HG03575 (cell line): ENCODE measurements at regions not wholly inside any gene's neighbourhood (a gene's known extent, or its start where the extent isn't known, plus 50 kb on each side); places are given as distances from the start of the nearest gene placed in this dataset.

ENCODE experiments used
- ATAC-seq: cut with Tn5 transposase; IDR thresholded peaks from one replicate; pipeline ENCODE4 v1.9.1; 2021; ENCODE audit not compliant: unreplicated experiment, insufficient number of reproducible peaks, low FRiP score; ENCODE audit errors: extremely low read depth

DNA sequence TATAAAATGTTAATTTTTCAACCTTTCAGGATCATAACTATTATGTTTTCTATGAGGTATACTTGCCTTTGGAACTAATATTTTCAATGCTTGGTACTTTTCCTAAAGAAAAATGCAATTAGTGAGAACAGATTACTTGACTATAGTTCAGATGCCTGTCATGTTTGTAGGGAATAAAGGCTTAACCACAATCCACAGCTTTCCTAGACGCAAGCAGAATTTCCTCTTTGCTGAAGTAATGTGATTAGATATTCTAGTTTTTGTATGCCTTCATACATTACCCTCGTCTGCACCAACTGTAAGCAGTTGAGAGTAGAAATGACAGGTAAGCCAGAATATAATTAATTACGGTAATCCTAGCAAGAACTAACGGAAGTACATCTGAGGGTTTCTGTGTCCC is 581.4 kb upstream of the MMS22L start:
- no peak for ATAC-seq

DNA sequence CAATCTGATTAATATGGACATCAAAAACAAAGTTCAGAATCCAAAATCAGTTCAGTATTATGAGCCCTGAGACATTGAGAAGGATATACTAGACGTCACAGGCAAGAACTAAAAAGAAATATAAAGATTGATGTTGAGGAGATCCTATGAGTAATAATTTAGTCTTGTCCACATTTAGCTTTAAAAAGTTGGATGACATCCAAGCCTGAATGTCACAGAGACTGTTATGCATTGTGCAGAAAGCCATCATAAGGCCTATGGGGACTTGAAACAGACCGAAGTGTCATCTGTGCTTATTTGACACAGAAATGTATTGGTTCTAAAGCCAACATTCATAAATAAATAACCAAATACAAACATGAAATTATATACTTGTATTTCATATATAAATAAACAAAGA is 581.8 kb upstream of the MMS22L start:
- ATAC-seq = no peak

DNA sequence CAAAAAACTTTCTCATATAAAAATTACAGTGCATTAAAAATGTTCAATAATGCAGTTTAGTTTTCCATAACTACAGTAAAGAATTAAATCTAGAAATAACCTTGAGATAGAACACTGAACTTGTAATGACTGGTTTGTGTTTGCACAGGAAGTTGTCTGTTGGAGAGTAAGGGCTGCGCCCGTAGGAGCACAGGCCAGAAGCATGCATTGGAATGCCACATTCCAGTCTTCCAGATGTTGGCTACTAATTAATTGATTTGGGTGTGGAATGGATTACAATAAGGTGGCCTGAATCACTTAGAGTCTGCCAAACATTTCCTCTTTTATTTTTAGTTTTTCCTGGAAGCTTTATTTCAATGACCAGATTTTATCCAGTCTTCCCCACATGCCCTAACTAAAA is 582.6 kb upstream of the MMS22L start:
- ATAC-seq = no peak

DNA sequence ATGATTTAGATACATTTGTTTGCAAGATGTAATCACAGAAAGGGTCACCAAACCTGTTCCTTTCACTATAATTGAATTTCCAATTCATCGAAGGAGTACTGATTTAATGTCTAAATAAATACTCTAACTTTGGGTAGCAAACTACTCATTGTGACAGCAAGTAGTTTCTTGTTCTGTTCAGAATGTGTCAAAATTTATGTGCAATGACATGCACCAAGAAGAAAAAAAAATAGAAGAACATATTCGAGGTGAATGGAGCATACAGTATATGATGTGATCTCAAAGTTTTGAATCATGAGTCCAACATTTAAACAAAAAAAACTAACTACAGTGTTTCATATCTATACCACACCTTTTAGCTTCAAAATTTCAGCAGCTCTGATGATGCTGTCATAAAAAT is 583.6 kb upstream of the MMS22L start:
- ATAC-seq = no peak

DNA sequence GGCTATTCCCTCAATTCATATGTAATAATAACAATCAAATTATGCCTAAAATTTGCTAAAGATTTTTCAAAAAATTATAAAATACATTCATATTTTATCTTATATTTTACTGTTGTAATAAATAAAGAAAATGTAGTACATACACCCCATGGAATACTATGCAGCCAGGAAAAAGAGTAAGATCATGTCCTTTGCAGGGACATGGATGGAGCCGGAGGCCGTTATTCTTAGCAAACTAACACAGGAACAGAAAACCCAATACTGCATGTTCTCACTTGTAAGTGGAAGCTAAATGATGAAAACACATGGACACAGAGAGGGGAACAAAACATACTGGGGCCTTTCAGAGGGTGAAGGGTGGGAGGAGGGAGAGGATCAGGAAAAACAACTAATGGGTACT is 584.2 kb upstream of the MMS22L start:
- ATAC-seq = no peak

DNA sequence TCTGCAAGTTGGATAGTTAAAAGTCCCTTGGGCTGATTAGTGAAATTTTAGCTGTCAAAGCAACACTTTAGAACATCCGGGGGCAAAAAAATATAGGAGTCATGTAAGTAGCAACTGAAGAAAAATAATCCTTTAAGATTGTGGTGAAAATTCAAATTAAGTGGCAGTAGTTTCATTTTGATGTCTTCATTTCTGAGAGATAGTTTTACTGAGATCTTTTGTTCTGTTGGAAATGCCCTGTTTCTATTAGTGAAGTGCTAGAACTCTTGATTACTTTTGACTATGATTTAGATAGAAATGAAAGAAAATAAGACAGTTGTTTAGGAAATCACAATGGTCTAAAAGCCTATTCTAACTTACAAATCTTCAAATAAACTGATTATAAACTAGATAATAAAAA is 587.3 kb upstream of the MMS22L start:
- ATAC-seq = no peak

DNA sequence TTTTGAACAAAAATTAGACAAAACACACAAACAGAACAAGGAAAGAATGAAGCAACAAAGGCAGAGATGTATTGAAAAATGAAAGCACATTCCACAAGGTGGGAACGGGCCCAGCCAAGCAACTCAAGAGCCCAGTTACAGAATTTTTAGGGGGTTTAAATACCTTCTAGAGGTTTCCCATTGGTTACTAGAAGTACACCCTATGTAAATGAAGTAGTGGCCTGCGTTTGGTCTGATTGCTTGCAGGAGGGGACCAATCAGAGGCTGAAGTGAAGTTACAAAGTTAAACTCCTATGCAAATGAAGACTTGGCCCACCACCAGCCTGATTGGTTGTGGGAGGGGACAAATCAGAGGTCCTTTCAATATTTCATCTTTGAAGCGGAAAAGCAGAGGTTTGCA is 593.7 kb upstream of the MMS22L start:
- ATAC-seq = no peak

DNA sequence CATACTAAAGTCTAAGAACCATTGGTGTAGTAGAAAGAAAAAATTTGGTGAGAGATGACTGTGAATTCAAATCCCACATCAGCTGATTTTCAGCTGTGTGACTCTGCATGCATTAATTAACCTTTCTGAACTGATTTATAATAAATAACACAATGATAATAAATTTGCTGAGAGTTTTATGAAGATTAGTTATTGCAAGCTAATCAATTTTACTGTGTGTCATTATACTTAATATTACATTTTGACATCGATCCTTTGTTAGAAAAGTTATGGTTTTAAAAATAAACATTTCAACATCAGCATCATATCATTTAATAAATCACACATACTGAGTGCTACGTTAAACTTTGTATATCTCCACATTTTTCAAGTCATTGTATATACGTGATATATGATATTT is 599.7 kb upstream of the MMS22L start:
- no peak for ATAC-seq

DNA sequence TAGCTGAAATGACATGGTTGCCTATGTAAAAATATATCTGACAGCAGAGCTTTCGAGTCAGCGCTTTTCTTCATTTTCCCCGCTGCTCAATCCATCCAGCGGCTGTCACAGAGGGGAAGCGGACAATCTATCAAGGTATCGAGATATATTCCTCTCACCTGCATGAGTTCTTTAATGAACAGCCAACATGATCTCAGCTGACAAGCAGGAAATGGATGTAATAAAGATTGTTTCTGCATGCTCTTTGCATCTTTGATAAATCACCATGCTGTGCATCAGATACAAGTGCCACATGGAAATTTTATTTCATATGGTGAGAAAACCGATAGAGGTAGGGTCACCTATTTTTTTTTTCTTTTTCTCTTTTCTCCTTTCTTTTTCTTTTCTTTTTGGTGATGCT is 602.3 kb upstream of the MMS22L start:
- no peak for ATAC-seq

DNA sequence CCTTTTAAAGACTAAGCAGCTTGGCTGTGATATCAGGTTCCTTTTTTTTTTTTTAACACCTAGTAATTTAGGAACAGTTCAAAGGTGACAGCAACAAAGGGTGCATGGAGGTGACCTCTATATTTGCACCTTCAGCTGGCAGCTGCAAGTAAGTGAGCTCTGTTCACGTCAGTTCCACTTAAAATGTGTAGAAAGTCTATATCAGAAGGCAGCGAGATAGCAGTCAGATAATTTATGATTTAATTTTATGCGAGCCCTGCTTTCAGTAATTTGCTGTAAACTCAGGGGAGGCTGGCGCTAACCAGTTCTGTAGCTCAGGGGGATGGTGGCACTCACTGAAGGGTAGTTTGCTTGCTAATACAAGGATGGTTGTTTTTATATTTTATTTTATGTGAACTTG is 602.8 kb upstream of the MMS22L start:
- no peak for ATAC-seq

DNA sequence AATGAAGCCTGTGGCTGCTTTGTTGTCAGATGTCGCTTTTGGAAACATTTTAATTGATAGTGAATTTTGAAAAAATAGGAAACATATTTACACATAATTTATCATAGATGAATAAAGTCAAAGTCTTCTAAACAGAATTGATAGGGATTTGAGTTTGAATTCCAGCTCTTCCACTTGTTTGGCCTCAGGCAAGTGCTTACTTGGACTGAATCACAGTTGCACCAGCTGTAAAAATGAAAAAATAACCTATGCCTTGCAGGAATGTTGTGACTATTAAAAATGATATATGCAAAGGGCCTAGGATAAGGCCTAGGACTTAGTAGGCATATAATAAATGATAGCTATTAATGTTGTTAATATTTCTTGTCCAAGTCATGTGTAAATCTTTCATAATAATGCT is 618.5 kb upstream of the MMS22L start:
- no peak for ATAC-seq

DNA sequence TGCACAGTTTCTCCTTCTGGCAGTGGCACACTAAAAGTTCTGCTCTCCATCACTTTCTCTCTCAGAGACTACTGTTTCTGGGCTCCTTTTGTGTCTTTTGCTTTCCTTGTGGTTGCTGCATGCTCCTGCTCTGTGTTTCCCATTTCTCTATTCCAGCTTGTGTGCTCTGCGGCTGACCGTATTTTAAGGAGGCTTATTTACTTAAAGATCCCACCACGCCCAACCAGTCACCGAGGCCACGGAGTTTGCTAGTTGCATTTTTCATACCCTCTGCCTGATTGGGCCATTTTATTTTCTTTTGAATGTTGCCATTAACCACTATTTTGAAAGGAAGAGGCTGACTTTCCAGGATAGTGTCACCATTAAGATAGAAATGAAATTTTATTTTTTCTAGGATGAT is 626.4 kb upstream of the MMS22L start:
- no peak for ATAC-seq

DNA sequence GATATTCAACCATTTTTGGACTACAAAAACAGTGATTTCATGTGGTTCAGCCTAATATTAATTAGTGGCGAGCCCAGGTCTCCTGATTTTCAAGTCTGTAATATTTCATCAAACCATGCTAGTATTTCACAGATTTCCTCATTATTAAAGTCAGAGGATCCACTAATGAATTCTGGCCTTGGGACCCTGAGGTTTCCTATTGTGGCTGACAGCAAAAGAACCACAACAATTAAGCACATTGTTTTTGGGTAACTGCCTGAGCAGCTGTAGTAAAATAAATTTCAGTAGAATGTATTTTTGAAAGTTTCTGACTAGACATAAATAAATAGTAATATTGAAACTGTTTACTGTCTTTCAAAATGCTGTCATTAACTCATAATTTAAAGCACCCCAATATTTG is 630.7 kb upstream of the MMS22L start:
- ATAC-seq = no peak

DNA sequence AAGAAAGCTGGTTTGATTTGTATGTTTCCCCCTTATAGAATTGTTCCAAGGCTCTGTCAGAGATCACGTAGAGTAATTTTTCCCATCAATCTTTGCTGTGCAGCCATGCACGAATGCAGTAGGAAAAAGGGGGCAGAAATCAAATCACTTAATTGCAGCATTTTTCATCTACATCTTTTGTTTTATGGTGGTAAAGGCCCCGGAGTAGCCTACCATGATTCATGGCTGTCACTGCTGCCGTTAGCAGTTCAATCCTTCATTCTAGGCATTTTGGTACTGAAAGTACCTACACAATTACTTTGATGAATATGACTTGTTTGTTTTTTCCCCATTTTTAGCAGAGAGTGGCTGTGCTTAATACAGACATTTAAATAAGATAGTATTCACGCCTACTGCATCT is 631.9 kb upstream of the MMS22L start:
- no peak for ATAC-seq

DNA sequence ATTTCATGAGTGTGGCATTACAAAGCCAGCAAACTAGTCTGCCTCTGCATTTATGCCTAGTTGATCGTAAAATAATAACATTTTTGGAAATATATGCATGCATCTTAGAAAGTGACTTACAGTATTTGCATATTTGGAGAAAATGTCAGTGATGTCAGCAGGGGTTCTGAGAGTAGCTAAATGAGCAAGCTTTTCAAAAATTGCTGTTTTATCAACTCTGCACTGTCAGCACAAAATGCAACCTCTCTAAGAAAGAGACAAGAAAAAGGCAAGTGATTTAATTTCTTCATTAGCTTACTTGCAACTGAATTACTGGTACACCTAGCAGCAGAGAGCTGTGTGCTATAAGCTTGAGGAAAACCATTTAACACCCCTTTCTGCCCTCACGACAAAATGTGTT is 632.5 kb upstream of the MMS22L start:
- ATAC-seq = no peak

DNA sequence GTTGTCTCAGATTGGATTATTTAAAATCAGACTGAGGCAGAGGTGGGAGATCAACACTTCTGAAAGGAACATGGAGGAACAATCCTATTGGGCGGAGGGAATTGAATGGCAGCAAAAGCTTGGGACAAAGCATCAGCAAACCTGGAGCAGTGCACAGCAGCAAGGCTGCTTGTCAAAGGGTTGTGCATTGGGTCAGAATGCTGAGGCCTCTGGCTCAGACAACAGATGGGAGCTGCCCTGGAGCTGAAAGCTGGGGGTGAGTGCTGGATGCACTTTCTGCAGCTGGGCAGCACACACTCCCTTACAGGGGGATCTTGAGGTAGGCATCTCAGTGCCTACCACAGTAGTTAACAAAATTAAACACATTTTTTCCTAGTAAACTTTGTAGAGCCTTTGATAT is 634.4 kb upstream of the MMS22L start:
- ATAC-seq = no peak

DNA sequence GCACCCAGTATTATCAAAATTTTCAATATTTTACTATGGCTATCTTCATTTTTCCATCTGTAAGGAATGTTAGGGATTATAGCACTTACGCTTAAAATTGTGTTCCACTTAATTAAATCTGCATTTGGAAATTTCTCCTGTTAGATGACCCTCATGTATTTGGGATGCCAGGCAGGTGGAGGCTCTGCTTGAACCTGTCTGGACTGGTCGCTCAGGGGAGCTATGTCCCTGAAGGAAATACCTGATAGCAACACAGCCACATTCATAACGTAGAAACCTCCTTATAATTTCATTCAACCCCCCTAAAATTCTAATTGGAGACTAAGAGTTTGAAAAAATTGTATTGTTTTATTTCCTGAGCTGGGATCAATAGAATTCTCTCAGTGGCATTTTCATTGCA is 636.0 kb upstream of the MMS22L start:
- ATAC-seq = no peak

DNA sequence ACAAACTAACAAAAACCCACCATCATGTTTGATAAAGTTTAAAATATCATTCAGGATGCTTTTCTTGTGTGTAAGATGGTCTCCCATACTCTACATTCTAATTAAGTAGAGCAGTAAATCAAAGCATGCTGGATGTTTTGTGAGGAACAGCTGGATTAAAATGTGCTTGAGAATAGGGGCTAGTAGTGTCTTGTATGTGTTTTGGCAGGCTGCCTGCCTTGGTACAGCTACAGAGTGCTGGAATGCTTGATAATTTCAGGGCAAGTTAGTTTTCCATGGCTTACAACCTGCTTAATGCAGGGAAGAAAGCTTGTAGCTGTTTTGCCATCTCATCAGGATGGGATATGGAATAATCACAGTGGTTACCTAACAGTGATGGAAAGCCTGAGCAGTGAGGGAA is 636.6 kb upstream of the MMS22L start:
- ATAC-seq = no peak

DNA sequence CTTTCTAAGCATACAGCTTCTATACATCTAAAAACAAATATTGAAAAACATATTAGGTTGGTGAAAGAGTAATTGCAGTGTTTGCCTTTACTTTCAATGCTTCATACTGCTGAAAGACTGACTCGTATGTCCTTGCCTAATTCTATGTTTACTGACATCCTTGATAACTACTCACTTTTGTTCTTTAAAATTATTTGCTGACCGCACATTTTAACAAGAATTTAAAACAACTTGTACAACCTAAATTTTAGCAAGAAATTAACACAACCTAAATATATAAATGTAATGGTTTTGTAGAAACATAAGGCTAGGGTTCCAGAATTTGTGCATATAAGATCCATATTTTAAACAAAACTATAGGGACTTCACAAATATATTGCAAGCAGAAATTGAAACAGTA is 640.2 kb upstream of the MMS22L start:
- ATAC-seq = no peak

DNA sequence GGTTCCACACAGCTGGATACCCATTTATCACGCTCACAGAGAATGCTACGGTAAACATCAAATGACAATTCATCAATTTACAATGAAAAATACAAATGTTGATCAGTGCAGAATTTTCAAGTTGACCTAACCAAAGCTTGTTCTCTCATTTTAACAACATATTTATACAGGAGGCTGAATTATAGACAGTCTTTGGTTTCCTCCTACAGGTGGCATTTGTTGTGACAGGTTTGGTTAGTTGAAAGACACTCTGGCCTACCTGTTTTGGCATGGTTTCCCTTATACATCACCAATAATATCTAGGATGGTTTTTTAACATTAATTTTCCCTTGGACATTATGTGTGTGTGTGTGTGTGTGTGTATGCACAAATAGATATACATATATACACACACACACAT is 642.5 kb upstream of the MMS22L start:
- ATAC-seq = no peak

DNA sequence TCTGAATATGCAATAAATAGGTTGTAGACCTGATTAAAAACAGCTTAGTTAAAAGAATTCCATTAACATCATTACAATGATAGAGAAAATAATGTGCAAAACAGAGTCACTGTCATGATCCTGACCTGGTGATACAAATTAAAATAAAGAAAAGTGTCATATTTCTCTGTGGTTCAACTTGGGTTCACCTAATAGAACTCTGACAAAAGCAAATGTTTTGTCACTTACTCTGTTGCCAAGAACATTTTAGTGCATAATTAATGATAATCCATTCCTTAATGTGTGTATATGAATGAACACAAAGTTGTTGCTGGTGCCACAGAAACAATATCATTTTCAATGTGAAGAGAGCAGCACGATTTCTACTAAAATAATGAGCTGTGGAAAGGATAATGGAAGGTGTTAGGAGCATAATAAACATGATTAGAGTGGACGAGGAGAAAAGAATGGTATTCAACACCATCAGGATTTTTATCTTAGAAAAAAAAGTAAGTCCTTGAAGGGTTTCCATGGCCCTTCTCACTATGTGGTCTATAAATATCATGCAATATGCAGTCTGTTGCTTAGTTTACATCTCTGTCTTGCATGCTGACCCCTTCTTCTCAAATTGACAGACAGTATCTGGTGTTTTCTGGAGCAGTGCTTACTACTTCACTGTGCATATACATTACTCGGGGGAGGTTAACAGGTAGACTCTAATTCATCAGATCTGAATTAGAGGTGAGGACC is 656.6 kb upstream of the MMS22L start:
- no peak for ATAC-seq
